Right cardiac atrium (tissue), 5 donors: ENCODE measurements at regions not wholly inside any gene's neighbourhood (a gene's known extent, or its start where the extent isn't known, plus 50 kb on each side); places are given as distances from the start of the nearest gene placed in this dataset.

Experiments used
- ATAC-seq, 2 donors: fragments of 200-7000 bp; cut with Tn5 transposase; one replicate each; pipeline versions ENCODE4 v1.8.0 to v1.9.1; 2020; ENCODE audit warnings: moderate library complexity in 2 of 2, mild to moderate bottlenecking in 1 of 2
- DNase-seq, 3 donors: peaks; one replicate each; pipeline ENCODE4 v3.0.0-alpha.2; 2020
- H3K27ac ChIP-seq: one replicate; pipeline ENCODE4 v1.5.1; 2013; ENCODE audit warnings: mild to moderate bottlenecking, low read length, control low read depth, moderate library complexity
- H3K27me3 ChIP-seq: one replicate; pipeline ENCODE4 v1.6.1; 2013; ENCODE audit not compliant: control insufficient read depth, insufficient read depth
- H3K4me1 ChIP-seq: one replicate; pipeline ENCODE4 v1.6.1; 2013; ENCODE audit warnings: low read length; ENCODE audit not compliant: control insufficient read depth, insufficient read depth
- H3K4me3 ChIP-seq: one replicate; pipeline ENCODE4 v1.5.1; 2013; ENCODE audit warnings: low read length, control low read depth
- H3K9me3 ChIP-seq: one replicate; pipeline ENCODE4 v1.6.1; 2013; ENCODE audit warnings: low read length; ENCODE audit not compliant: control insufficient read depth
- WGBS: extraction: QIAGEN DNeasy Blood & Tissue Kit; methylation state at CpG from one replicate; pipeline ENCODE4 v1.1.7; 2013; 5-methylcytosine and 5-hydroxymethylcytosine counted together
- intact Hi-C, 4 donors: fragments of 100-400 bp; cut with DNase I; formaldehyde crosslinking; loops; one replicate each; pipeline versions ENCODE4 v1.11.0 to v1.14.0; 2022 to 2023
- donor health status: healthy with polysubstance abuse.
- donor health status: DM: no; HTN: yes; CAD: no.
- donor health status: DM: no; HTN: no; CAD: no.
- donor health status: DM: no; HTN: yes; CAD: no; lungs with severe emphysema.
- donor health status: DM: yes; HTN: yes; CAD: no.

DNA sequence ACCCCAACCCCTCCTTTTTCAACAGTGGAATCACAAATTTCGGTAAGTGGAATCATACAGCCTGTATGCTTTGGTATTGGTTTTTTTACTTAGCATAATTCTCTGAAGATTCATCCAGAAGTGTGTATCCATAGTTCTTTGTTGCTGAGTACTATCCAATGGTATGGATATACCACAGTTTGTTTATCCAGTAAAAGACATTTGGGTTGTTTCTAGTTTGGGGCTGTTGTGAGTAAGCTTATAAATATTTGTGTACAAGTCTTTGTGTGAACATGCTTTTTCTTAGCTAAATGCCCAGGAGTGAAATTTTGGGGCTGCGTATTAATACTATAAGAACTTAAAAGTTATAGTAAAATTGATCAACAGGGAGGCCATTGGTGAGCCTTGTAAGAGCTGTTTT lies 57.5 kb upstream of the GC start:
- no peak for ATAC-seq
- H3K9me3 ChIP-seq, result no peaks in the 10 kb centered on the region
- WGBS, result 88% methylated on average over 2 of the region's 2 CpGs

DNA sequence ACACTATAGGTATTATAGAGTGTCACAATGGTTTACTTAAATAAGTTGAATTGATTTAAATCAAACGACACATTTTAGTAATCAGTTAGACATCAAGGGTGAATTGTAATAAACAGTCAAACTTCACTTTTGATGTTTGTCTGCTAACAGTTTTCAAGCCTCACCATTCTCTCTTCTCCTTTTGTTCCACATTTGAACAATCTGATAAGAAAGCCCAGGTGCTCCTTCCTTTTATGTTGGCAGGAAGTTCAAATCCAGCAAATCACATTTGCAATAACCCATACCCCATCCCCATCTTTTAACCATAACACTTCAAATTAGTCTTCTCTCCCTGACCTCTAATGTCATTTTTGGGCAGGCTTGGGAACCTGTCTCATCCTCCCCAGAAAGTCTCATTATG lies 63.4 kb upstream of the GC start:
- no peak for DNase-seq
- intact Hi-C loops, result no loop called here
- H3K9me3 ChIP-seq, result no peaks in the 10 kb centered on the region
- no peak overlapping the region for H3K27ac ChIP-seq
- no peak for ATAC-seq
- H3K4me1 ChIP-seq, result no peaks in the 10 kb centered on the region
- 76% methylated on average over 1 of the region's 1 CpG for WGBS
- no peaks in the 10 kb centered on the region for H3K27me3 ChIP-seq
- H3K4me3 ChIP-seq, result no peak overlapping the region

More for the DNA sequence above, 57.5 kb upstream of the GC start:
- intact Hi-C loops, result no loop called here
- no peak for DNase-seq
- H3K27me3 ChIP-seq, result no peaks in the 10 kb centered on the region
- no peaks in the 10 kb centered on the region for H3K4me1 ChIP-seq
- no peak overlapping the region for H3K27ac ChIP-seq
- H3K4me3 ChIP-seq, result no peak overlapping the region

DNA sequence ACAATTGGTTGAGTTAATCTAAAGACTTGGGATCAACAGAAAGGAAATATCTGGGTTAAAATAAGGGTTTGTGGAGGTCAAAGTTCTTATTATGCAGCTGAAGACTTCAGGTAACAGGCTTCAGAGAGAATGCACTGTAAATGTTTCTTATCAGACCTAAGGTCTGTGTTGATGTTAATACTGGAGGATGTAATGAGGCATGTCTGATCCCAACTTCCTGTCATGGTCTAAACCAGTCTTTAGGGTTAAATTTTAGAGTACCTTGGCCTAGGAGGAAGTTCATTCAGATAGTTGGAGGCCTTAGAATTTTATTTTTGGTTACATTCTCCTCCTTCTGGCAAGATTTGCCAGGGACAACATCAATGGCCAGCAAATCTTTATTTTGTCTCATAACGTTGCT lies 72.1 kb upstream of the GC start:
- ATAC-seq (no peak), DNase-seq (no peak)
- no peaks in the 10 kb centered on the region for H3K4me1 ChIP-seq
- no peak overlapping the region for H3K27ac ChIP-seq
- WGBS, result 28% methylated on average over 1 of the region's 1 CpG
- intact Hi-C loops, result no loop called here
- no peaks in the 10 kb centered on the region for H3K27me3 ChIP-seq
- H3K4me3 ChIP-seq, result no peak overlapping the region
- H3K9me3 ChIP-seq, result no peaks in the 10 kb centered on the region

DNA sequence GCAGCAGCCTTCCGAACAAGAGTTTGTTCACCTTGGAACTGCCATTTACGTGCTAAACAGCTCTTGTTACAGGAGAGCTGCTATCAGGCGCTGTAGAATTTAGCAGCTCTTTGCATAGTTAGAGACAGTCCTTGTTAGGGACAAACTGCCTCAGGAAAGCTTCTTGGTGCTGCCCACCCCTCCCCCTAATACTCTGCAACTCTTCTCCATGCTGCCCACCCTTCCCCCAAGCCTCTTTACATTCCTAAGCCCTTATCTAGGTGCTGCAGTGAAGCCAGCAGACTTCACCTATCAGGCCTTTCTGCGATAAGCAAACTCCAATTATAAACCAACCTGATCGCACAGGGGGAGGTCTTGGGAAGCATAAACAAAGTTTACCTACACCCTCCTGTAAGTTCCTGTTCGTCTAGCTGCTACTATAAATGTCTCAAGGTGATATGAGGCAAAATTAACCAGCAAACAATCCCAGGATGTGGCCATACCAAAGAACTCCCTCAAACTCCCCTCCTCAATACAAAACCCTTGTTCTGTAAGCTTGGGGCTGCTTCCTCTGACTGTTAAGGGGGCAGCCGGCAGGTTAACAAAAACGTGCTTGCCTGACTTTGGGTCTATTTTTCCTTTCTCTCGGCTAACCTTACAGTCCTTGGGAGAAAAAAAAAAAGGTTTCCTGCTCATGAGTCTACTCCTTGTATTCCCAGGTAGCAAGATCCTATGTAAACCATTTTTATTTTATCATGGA lies 74.0 kb upstream of the GC start:
- DNase-seq, result no peak
- H3K9me3 ChIP-seq, result no peaks in the 10 kb centered on the region
- ATAC-seq, result no peak
- WGBS, result 12% methylated on average over 9 of the region's 9 CpGs
- intact Hi-C loops, result no loop called here
- H3K27ac ChIP-seq, result no peak overlapping the region
- H3K4me1 ChIP-seq, result no peaks in the 10 kb centered on the region
- no peak overlapping the region for H3K4me3 ChIP-seq
- H3K27me3 ChIP-seq, result no peaks in the 10 kb centered on the region

DNA sequence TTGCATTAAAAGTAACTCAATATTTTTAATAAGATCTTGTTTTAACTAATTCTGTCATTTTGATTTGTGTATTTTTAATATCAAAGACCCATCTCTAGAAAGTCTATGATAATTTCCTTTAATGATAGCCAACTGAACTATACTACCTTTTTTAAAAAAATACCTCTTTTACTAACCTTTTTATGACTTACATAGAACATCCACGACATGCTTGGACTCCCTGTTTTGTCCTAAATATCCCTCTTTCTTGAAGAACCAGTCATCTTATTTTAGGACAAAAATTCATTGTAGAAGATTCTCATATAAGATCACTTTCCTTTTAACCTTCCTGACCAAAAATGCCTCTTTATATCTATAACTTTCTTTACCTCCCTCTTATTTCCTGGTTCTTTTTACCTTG lies 76.8 kb upstream of the GC start:
- H3K4me3 ChIP-seq, result no peak overlapping the region
- no peaks in the 10 kb centered on the region for H3K4me1 ChIP-seq
- 37% methylated on average over 1 of the region's 1 CpG for WGBS
- no peak for ATAC-seq
- no peak for DNase-seq
- H3K27me3 ChIP-seq, result no peaks in the 10 kb centered on the region
- no peak overlapping the region for H3K27ac ChIP-seq
- H3K9me3 ChIP-seq, result no peaks in the 10 kb centered on the region
- intact Hi-C loops, result no loop called here

DNA sequence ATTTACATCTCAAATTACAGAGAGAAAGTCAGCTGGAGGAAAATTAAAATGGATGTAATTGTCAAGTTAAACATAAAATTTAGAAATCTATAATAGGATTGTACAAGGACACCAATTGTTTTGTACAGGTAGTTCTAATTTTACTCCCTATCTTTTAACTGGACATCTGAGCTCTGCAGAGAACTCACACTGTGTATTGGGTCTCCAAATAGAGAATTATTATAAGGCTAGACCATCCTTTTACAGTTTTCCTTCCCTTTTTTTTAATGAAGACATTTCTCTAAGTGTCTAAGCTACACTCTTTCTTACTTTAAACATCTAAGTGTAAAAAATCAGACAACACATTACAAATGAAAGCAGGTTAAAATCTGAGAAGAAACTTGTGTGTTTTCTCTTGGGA lies 78.4 kb upstream of the GC start:
- no peaks in the 10 kb centered on the region for H3K9me3 ChIP-seq
- no peaks in the 10 kb centered on the region for H3K27me3 ChIP-seq
- H3K4me3 ChIP-seq, result no peak overlapping the region
- intact Hi-C loops, result no loop called here
- H3K4me1 ChIP-seq, result no peaks in the 10 kb centered on the region
- no peak for DNase-seq
- H3K27ac ChIP-seq, result no peak overlapping the region
- ATAC-seq, result no peak

DNA sequence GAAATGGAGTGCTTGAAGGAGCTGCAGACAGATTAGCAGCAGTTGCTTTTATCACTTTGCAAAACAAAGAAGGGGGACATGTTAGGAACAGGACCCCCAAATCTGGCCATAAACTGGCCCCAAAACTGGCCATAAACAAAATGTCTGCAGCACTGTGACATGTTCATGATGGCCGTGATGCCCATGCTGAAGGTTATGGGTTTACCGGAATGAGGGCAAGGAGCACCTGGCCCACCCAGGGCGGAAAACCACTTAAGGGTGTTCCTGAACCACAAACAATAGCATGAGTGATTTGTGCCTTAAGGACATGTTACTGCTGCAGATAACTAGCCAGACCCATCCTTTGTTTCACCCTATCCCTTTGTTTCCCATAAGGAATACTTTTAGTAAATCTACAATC lies 79.6 kb upstream of the GC start:
- H3K4me1 ChIP-seq, result no peaks in the 10 kb centered on the region
- intact Hi-C loops, result no loop called here
- DNase-seq, result no peak
- WGBS, result 94% methylated on average over 3 of the region's 3 CpGs
- no peak overlapping the region for H3K27ac ChIP-seq
- ATAC-seq, result no peak
- no peaks in the 10 kb centered on the region for H3K27me3 ChIP-seq
- no peak overlapping the region for H3K4me3 ChIP-seq
- H3K9me3 ChIP-seq, result no peaks in the 10 kb centered on the region

DNA sequence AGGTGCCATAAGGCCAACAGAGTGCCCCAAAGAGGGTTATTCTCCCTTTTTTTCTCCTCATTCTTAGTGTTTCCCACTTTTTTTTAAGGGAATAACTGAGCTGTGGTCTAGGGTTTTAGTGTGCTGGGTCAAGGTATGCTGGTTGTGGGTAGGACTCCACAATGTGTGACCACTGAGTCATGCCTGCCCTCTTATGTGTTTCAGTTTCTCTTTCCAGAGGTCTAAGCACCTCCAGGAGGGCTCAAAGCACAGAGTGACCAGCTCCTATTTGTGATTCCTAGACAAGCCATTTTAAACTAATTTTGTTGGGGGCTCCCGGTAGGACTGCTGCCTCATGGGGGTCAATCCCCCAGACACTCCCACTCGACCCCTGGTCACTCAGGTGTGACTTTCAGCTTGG lies 80.5 kb upstream of the GC start:
- WGBS, result 60% methylated on average over 2 of the region's 2 CpGs
- intact Hi-C loops, result no loop called here
- H3K9me3 ChIP-seq, result no peaks in the 10 kb centered on the region

DNA sequence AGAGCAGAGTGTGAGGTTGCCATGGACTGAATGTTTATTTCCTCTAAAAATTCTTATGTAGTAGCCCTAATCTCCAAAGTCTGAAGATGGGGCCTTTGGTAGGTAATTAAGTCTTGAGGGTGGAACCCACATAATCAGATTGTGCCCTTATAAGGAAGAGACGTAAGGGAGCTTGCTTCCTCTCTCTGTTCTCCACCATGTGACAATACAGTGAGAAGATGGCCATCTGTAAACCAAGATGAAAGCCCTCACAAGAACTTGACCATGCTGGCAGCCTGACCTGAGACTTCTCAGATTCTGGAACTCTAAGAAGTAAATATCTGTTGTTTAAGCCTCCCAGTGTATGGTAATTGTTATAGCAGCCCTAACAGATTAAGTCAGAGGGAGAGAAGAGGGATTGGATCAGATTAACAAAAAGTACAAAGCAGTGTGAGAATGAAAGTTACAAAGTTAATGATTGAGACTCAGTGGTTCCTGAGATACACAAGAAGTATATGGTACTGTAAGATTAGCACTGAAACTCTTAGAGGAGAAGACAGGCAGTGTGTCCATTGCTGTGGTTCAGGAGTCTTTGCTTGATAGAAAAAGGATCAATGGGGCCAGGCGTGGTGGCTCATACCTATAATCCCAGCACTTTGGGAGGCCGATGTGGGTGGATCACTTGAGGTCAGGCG lies 82.5 kb upstream of the GC start:
- 84% methylated on average over 4 of the region's 4 CpGs for WGBS
- H3K4me3 ChIP-seq, result no peak overlapping the region
- H3K27me3 ChIP-seq, result no peaks in the 10 kb centered on the region
- no peaks in the 10 kb centered on the region for H3K4me1 ChIP-seq
- no peaks in the 10 kb centered on the region for H3K9me3 ChIP-seq
- intact Hi-C loops, result no loop called here
- H3K27ac ChIP-seq, result no peak overlapping the region
- ATAC-seq (no peak), DNase-seq (no peak)

More for the DNA sequence above, 80.5 kb upstream of the GC start:
- no peak overlapping the region for H3K27ac ChIP-seq
- ATAC-seq (no peak), DNase-seq (no peak)
- no peak overlapping the region for H3K4me3 ChIP-seq
- H3K4me1 ChIP-seq, result no peaks in the 10 kb centered on the region
- no peaks in the 10 kb centered on the region for H3K27me3 ChIP-seq

DNA sequence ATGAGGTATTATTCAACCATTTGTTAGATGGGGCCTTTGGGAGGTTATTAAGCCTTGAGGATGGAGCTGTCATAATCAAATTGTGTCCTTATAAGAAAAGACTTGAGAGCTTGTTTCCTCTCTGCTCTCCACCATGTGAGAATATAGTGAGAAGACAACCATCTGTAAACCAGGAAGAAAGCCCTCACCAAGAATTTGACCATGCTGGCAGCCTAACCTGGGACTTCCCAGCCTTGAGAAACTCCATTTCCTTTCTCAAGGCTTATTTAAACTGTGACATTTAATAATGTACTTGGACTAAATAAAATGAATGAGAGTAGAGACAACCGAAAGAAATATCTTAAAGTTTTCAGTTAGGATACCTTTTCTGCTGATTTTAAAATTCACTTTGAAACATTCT lies 83.7 kb upstream of the GC start:
- Histone ChIP-seq H3K4me1 (no peaks in the 10 kb centered on the region), H3K9me3 (no peaks in the 10 kb centered on the region), H3K27ac (no peak overlapping the region), H3K27me3 (no peaks in the 10 kb centered on the region), H3K4me3 (no peak overlapping the region)
- intact Hi-C loops, result no loop called here
- no peak for ATAC-seq
- no peak for DNase-seq
- 81% methylated on average over 1 of the region's 1 CpG for WGBS

DNA sequence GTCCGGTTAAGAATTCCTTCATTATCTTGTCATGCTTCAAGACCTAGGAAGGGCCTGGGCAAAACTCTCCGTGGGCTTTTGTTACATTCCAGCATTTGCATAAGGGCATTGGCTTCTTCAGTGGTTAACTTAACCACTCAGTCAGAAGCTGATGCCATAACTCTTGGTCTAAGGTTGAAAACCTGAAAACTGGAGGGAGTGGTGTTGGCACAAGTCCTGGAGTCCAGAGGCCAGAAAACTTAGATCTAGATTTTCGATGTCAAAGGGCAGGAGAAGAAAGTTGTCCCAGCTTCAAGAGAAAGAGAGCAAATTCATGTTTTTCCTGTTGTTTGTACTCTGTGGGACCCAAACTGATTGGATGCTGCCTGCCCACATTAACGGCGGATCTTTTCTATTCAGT lies 86.6 kb upstream of the GC start:
- H3K9me3 ChIP-seq, result no peaks in the 10 kb centered on the region
- intact Hi-C loops, result no loop called here
- 70% methylated on average over 5 of the region's 5 CpGs for WGBS
- H3K4me1 ChIP-seq, result no peaks in the 10 kb centered on the region
- DNase-seq, result no peak
- H3K27ac ChIP-seq, result no peak overlapping the region
- ATAC-seq, result no peak
- no peaks in the 10 kb centered on the region for H3K27me3 ChIP-seq
- H3K4me3 ChIP-seq, result no peak overlapping the region

DNA sequence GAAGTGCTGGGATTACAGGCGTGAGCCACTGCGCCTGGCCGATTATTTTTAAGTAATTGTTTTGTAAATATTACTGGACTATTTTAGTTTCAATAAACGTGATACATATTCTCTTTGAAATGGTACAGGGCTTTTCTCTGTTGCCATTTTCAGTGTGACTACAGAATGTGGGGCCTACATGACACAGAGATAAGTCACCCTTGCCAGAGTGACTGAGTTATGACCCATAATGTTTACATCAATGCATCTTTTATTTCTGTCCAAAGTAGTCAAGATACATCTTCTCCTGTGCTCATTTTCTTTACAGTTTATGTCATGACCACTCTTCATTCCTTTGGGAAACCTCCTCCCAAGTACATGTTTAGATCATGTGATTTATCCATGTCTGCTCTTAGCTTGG lies 88.3 kb upstream of the GC start:
- Histone ChIP-seq H3K4me1 (no peaks in the 10 kb centered on the region), H3K4me3 (no peak overlapping the region), H3K27ac (no peak overlapping the region), H3K27me3 (no peaks in the 10 kb centered on the region), H3K9me3 (no peaks in the 10 kb centered on the region)
- WGBS, result 90% methylated on average over 4 of the region's 4 CpGs
- ATAC-seq (no peak), DNase-seq (no peak)
- intact Hi-C loops, result no loop called here
